ENCODE measurements at regions not wholly inside any gene's neighbourhood (a gene's known extent, or its start where the extent isn't known, plus 50 kb on each side); places are given as distances from the start of the nearest gene placed in this dataset.

- no peaks in the 10 kb centered on the region for H3K9me3 ChIP-seq (ENCODE audit: control insufficient read depth in 1 of 2, low read length in 2 of 2)
- no peaks in the 10 kb centered on the region for H3K36me3 ChIP-seq (ENCODE audit: control insufficient read depth in 1 of 2, insufficient read depth in 2 of 2, low read length in 2 of 2)
- no peaks in the 10 kb centered on the region for H3K4me1 ChIP-seq (ENCODE audit: control insufficient read depth in 1 of 2, insufficient read depth in 2 of 2, low read length in 2 of 2)
- H3K27me3 ChIP-seq (ENCODE audit: control insufficient read depth in 1 of 2, insufficient read depth in 2 of 2, low read length in 2 of 2) = no peaks in the 10 kb centered on the region
- no peak overlapping the region for H3K4me3 ChIP-seq (ENCODE audit: low read depth in 1 of 2, low read length in 2 of 2)
- no peak overlapping the region for H3K27ac ChIP-seq (ENCODE audit: low read depth, low read length)
- no peak overlapping the region for H3K9ac ChIP-seq (ENCODE audit: low read depth in 1 of 2, low read length in 2 of 2)
Observed at GRCh38 chr16:86244936-86245335, 265.4 kb upstream of the FOXF1 start.

GRCh38 chr16:86245351-86245750, 265.0 kb upstream of the FOXF1 start:
- no peak overlapping the region for H3K4me3 ChIP-seq (ENCODE audit: low read depth in 1 of 2, low read length in 2 of 2)
- H3K27ac ChIP-seq (ENCODE audit: low read depth, low read length) = no peak overlapping the region
- no peaks in the 10 kb centered on the region for H3K36me3 ChIP-seq (ENCODE audit: control insufficient read depth in 1 of 2, insufficient read depth in 2 of 2, low read length in 2 of 2)
- no peaks in the 10 kb centered on the region for H3K9me3 ChIP-seq (ENCODE audit: control insufficient read depth in 1 of 2, low read length in 2 of 2)
- H3K9ac ChIP-seq (ENCODE audit: low read depth in 1 of 2, low read length in 2 of 2) = no peak overlapping the region
- no peaks in the 10 kb centered on the region for H3K4me1 ChIP-seq (ENCODE audit: control insufficient read depth in 1 of 2, insufficient read depth in 2 of 2, low read length in 2 of 2)
- no peaks in the 10 kb centered on the region for H3K27me3 ChIP-seq (ENCODE audit: control insufficient read depth in 1 of 2, insufficient read depth in 2 of 2, low read length in 2 of 2)

- no peaks in the 10 kb centered on the region for H3K27me3 ChIP-seq (ENCODE audit: control insufficient read depth in 1 of 2, insufficient read depth in 2 of 2, low read length in 2 of 2)
- H3K9me3 ChIP-seq (ENCODE audit: control insufficient read depth in 1 of 2, low read length in 2 of 2) = no peaks in the 10 kb centered on the region
- no peak overlapping the region for H3K4me3 ChIP-seq (ENCODE audit: low read depth in 1 of 2, low read length in 2 of 2)
- H3K36me3 ChIP-seq (ENCODE audit: control insufficient read depth in 1 of 2, insufficient read depth in 2 of 2, low read length in 2 of 2) = no peaks in the 10 kb centered on the region
- H3K9ac ChIP-seq (ENCODE audit: low read depth in 1 of 2, low read length in 2 of 2) = no peak overlapping the region
- no peak overlapping the region for H3K27ac ChIP-seq (ENCODE audit: low read depth, low read length)
- H3K4me1 ChIP-seq (ENCODE audit: control insufficient read depth in 1 of 2, insufficient read depth in 2 of 2, low read length in 2 of 2) = no peaks in the 10 kb centered on the region
Observed at GRCh38 chr16:86245895-86246294, 264.4 kb upstream of the FOXF1 start.

GRCh38 chr16:86248310-86248905, 261.9 kb upstream of the FOXF1 start:
- H3K36me3 ChIP-seq (ENCODE audit: control insufficient read depth in 1 of 2, insufficient read depth in 2 of 2, low read length in 2 of 2) = no peaks in the 10 kb centered on the region
- H3K9me3 ChIP-seq (ENCODE audit: control insufficient read depth in 1 of 2, low read length in 2 of 2) = no peaks in the 10 kb centered on the region
- H3K4me3 ChIP-seq (ENCODE audit: low read depth in 1 of 2, low read length in 2 of 2) = no peak overlapping the region
- H3K9ac ChIP-seq (ENCODE audit: low read depth in 1 of 2, low read length in 2 of 2) = no peak overlapping the region
- H3K4me1 ChIP-seq (ENCODE audit: control insufficient read depth in 1 of 2, insufficient read depth in 2 of 2, low read length in 2 of 2) = no peaks in the 10 kb centered on the region
- no peaks in the 10 kb centered on the region for H3K27me3 ChIP-seq (ENCODE audit: control insufficient read depth in 1 of 2, insufficient read depth in 2 of 2, low read length in 2 of 2)
- H3K27ac ChIP-seq (ENCODE audit: low read depth, low read length) = no peak overlapping the region

- Histone ChIP-seq H3K4me3 (ENCODE audit: low read depth in 1 of 2, low read length in 2 of 2) (no peak overlapping the region), H3K27ac (ENCODE audit: low read depth, low read length) (no peak overlapping the region), H3K36me3 (ENCODE audit: control insufficient read depth in 1 of 2, insufficient read depth in 2 of 2, low read length in 2 of 2) (no peaks in the 10 kb centered on the region), H3K27me3 (ENCODE audit: control insufficient read depth in 1 of 2, insufficient read depth in 2 of 2, low read length in 2 of 2) (no peaks in the 10 kb centered on the region), H3K4me1 (ENCODE audit: control insufficient read depth in 1 of 2, insufficient read depth in 2 of 2, low read length in 2 of 2) (no peaks in the 10 kb centered on the region), H3K9ac (ENCODE audit: low read depth in 1 of 2, low read length in 2 of 2) (no peak overlapping the region), H3K9me3 (ENCODE audit: control insufficient read depth in 1 of 2, low read length in 2 of 2) (no peaks in the 10 kb centered on the region)
Observed at GRCh38 chr16:86249631-86250030, 260.7 kb upstream of the FOXF1 start.

GRCh38 chr16:86251682-86252081, 258.6 kb upstream of the FOXF1 start:
- H3K4me1 ChIP-seq (ENCODE audit: control insufficient read depth in 1 of 2, insufficient read depth in 2 of 2, low read length in 2 of 2) = no peaks in the 10 kb centered on the region
- no peak overlapping the region for H3K4me3 ChIP-seq (ENCODE audit: low read depth in 1 of 2, low read length in 2 of 2)
- no peak overlapping the region for H3K9ac ChIP-seq (ENCODE audit: low read depth in 1 of 2, low read length in 2 of 2)
- no peaks in the 10 kb centered on the region for H3K27me3 ChIP-seq (ENCODE audit: control insufficient read depth in 1 of 2, insufficient read depth in 2 of 2, low read length in 2 of 2)
- no peaks in the 10 kb centered on the region for H3K9me3 ChIP-seq (ENCODE audit: control insufficient read depth in 1 of 2, low read length in 2 of 2)
- H3K27ac ChIP-seq (ENCODE audit: low read depth, low read length) = no peak overlapping the region
- no peaks in the 10 kb centered on the region for H3K36me3 ChIP-seq (ENCODE audit: control insufficient read depth in 1 of 2, insufficient read depth in 2 of 2, low read length in 2 of 2)

GRCh38 chr16:86252596-86252995, 257.7 kb upstream of the FOXF1 start:
- no peaks in the 10 kb centered on the region for H3K9me3 ChIP-seq (ENCODE audit: control insufficient read depth in 1 of 2, low read length in 2 of 2)
- no peaks in the 10 kb centered on the region for H3K36me3 ChIP-seq (ENCODE audit: control insufficient read depth in 1 of 2, insufficient read depth in 2 of 2, low read length in 2 of 2)
- no peaks in the 10 kb centered on the region for H3K4me1 ChIP-seq (ENCODE audit: control insufficient read depth in 1 of 2, insufficient read depth in 2 of 2, low read length in 2 of 2)
- no peak overlapping the region for H3K4me3 ChIP-seq (ENCODE audit: low read depth in 1 of 2, low read length in 2 of 2)
- no peak overlapping the region for H3K9ac ChIP-seq (ENCODE audit: low read depth in 1 of 2, low read length in 2 of 2)
- no peak overlapping the region for H3K27ac ChIP-seq (ENCODE audit: low read depth, low read length)
- H3K27me3 ChIP-seq (ENCODE audit: control insufficient read depth in 1 of 2, insufficient read depth in 2 of 2, low read length in 2 of 2) = no peaks in the 10 kb centered on the region

- no peaks in the 10 kb centered on the region for H3K27me3 ChIP-seq (ENCODE audit: control insufficient read depth in 1 of 2, insufficient read depth in 2 of 2, low read length in 2 of 2)
- no peaks in the 10 kb centered on the region for H3K9me3 ChIP-seq (ENCODE audit: control insufficient read depth in 1 of 2, low read length in 2 of 2)
- no peak overlapping the region for H3K9ac ChIP-seq (ENCODE audit: low read depth in 1 of 2, low read length in 2 of 2)
- H3K4me3 ChIP-seq (ENCODE audit: low read depth in 1 of 2, low read length in 2 of 2) = no peak overlapping the region
- H3K36me3 ChIP-seq (ENCODE audit: control insufficient read depth in 1 of 2, insufficient read depth in 2 of 2, low read length in 2 of 2) = no peaks in the 10 kb centered on the region
- H3K4me1 ChIP-seq (ENCODE audit: control insufficient read depth in 1 of 2, insufficient read depth in 2 of 2, low read length in 2 of 2) = no peaks in the 10 kb centered on the region
- H3K27ac ChIP-seq (ENCODE audit: low read depth, low read length) = no peak overlapping the region
Observed at GRCh38 chr16:86255966-86256365, 254.4 kb upstream of the FOXF1 start.

- no peaks in the 10 kb centered on the region for H3K4me1 ChIP-seq (ENCODE audit: control insufficient read depth in 1 of 2, insufficient read depth in 2 of 2, low read length in 2 of 2)
- no peaks in the 10 kb centered on the region for H3K27me3 ChIP-seq (ENCODE audit: control insufficient read depth in 1 of 2, insufficient read depth in 2 of 2, low read length in 2 of 2)
- no peak overlapping the region for H3K4me3 ChIP-seq (ENCODE audit: low read depth in 1 of 2, low read length in 2 of 2)
- no peak overlapping the region for H3K9ac ChIP-seq (ENCODE audit: low read depth in 1 of 2, low read length in 2 of 2)
- H3K36me3 ChIP-seq (ENCODE audit: control insufficient read depth in 1 of 2, insufficient read depth in 2 of 2, low read length in 2 of 2) = no peaks in the 10 kb centered on the region
- H3K27ac ChIP-seq (ENCODE audit: low read depth, low read length) = no peak overlapping the region
- H3K9me3 ChIP-seq (ENCODE audit: control insufficient read depth in 1 of 2, low read length in 2 of 2) = no peaks in the 10 kb centered on the region
Observed at GRCh38 chr16:86256995-86257394, 253.3 kb upstream of the FOXF1 start.

GRCh38 chr16:86257546-86257945, 252.8 kb upstream of the FOXF1 start:
- Histone ChIP-seq H3K27me3 (ENCODE audit: control insufficient read depth in 1 of 2, insufficient read depth in 2 of 2, low read length in 2 of 2) (no peaks in the 10 kb centered on the region), H3K27ac (ENCODE audit: low read depth, low read length) (no peak overlapping the region)

GRCh38 chr16:86258713-86259112, 251.6 kb upstream of the FOXF1 start:
- H3K27ac ChIP-seq (ENCODE audit: low read depth, low read length) = peak overlapping the region; percentile 57
- no peak overlapping the region for H3K9ac ChIP-seq (ENCODE audit: low read depth in 1 of 2, low read length in 2 of 2)
- no peaks in the 10 kb centered on the region for H3K36me3 ChIP-seq (ENCODE audit: control insufficient read depth in 1 of 2, insufficient read depth in 2 of 2, low read length in 2 of 2)
- no peaks in the 10 kb centered on the region for H3K9me3 ChIP-seq (ENCODE audit: control insufficient read depth in 1 of 2, low read length in 2 of 2)
- H3K4me3 ChIP-seq (ENCODE audit: low read depth in 1 of 2, low read length in 2 of 2) = no peak overlapping the region
- H3K4me1 ChIP-seq (ENCODE audit: control insufficient read depth in 1 of 2, insufficient read depth in 2 of 2, low read length in 2 of 2) = no peaks in the 10 kb centered on the region
- no peaks in the 10 kb centered on the region for H3K27me3 ChIP-seq (ENCODE audit: control insufficient read depth in 1 of 2, insufficient read depth in 2 of 2, low read length in 2 of 2)

More at GRCh38 chr16:86257546-86257945, 252.8 kb upstream of the FOXF1 start:
- no peaks in the 10 kb centered on the region for H3K4me1 ChIP-seq (ENCODE audit: control insufficient read depth in 1 of 2, insufficient read depth in 2 of 2, low read length in 2 of 2)
- no peak overlapping the region for H3K9ac ChIP-seq (ENCODE audit: low read depth in 1 of 2, low read length in 2 of 2)
- no peaks in the 10 kb centered on the region for H3K9me3 ChIP-seq (ENCODE audit: control insufficient read depth in 1 of 2, low read length in 2 of 2)
- H3K4me3 ChIP-seq (ENCODE audit: low read depth in 1 of 2, low read length in 2 of 2) = no peak overlapping the region
- no peaks in the 10 kb centered on the region for H3K36me3 ChIP-seq (ENCODE audit: control insufficient read depth in 1 of 2, insufficient read depth in 2 of 2, low read length in 2 of 2)
